ENCODE measurements at regions not wholly inside any gene's neighbourhood (a gene's known extent, or its start where the extent isn't known, plus 50 kb on each side); places are given as distances from the start of the nearest gene placed in this dataset.

DNA sequence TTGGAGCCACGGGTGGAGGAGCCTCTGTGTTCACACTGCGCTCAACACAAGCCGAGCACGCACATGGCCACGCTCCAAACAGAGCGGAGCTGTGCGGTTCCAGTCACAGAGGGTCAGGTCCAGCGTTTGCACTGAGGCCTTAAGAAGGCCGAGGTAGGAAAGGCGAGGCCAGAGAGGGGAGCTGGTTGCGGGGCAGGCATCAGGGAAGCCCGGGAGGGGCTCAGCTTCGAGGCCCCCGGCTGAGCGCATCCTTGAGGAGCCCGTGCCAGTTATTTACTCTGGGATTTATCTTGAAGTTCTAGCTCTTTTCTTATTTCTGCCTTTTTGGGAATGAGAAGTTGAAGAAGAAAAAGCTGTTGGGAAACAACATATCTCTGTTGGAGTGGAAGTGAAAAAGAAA lies 140.8 kb downstream of the IRX1 start:
- no peak for DNase-seq (ENCODE audit: low spot score)

DNA sequence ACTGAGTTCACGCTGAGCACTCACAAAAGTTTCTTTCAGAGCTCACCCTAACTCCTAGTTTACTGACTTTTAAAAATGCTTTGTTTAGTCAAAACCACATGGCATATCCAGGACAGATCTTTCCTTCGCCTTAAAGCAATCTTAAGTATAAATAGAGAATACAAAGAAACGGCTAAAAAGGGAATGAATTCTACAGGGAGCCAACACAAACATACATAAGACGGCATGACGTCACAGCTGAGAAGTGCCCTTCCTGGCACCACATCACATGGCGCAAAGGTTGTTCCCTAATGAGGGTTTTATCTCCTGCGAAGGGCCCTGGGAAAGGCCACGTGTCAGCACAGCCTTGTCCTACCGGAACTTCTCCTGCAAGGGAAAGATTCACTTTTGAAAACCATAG lies 141.3 kb downstream of the IRX1 start:
- no peak for DNase-seq (ENCODE audit: low spot score)

DNA sequence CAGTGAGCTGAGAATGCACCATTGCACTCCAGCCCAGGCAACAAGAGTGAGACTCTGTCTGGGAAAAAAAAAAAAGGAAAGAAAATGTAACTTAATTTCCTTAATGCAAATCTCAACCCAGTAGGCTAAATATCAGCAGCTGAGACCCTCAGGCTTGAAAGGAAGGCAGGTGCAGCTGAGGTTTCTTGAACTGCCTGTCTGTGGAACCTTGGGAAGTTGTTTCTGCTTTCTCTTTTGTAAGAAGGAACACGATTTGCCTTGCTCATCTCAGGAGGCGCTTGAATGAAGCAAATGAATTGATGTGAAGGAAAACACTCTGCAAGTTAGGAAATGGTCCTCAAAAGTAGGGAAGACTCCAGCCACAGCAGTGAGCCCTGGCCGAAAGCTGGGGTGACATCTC lies 143.3 kb downstream of the IRX1 start:
- peak; percentile 40 for DNase-seq (ENCODE audit: low spot score)

DNA sequence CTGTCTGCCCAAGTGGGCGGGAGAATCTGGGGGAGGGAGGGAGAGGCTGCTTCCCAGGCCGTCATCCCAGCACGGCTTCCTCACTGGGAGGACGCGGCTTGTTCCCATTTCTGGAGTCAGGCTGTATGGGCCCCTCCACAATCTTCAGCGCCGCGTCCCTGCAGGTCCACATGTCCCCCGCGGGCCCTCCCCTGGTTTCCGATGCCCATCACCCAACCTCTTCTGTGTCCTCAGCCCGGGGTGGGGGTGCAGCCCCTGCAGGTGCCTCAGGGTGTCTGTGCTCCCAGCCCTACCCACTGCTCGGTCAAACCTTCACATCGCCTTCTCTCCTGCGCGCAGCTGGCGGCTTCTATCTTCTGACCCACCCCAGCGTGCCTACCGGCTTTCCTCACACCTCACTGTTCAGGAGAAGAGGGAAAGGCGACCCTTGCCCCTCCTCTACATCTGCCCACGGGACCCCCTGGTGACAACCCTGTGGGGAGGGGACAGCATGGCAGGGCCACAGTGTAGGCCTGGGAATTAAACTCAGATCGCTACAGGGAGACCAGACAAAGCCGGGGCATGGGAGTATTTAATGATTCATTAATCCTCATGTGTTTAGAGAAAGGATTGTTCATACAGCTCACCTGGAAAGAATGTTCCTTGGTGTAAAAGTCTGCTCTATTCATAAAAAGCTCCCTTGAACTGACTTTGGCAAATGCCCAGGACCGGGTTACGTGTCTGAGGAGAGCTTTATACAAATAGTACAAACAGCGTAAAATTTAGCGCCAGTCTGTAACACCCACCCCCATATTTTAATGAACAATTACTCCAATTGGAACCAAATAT lies 145.1 kb downstream of the IRX1 start:
- no peak for DNase-seq (ENCODE audit: low spot score)

DNA sequence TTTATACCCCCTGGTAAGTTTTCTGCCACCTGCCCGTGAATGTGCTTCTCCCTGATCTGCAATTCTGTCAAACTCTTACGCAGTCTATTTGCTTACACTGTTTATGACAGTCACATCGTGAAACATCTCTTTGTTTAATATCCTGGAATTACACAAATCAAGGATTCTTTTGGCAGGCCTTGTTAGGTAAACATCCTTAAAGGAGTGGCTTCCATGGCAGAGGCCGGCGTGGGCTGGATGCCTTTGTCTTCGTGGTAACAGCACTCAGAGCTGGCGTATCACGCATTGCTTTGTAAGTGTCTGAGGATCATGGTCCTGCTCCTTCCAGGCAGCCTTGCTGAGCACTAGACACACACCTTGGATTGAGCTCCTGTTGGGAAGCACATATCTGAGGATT lies 145.7 kb downstream of the IRX1 start:
- DNase-seq (ENCODE audit: low spot score): no peak

DNA sequence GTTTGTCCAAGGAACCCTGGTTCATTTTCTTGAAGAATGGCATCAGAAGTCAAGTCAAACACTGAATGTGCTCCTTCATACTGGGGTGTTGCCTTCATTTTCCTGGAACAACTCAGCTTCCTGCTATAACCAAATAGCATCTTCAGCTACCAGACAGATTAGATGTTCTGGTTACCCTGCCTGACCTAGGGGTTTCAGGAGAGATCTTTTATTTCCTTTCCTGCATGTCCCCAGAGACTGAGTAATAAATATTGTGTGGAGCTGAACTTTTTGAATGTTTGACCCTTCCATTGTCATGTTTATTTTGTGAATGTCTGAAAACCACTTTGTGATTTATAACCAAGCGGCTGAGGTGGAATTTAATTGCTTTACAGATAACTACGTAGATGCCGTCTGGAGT lies 147.1 kb downstream of the IRX1 start:
- DNase-seq (ENCODE audit: low spot score): no peak

DNA sequence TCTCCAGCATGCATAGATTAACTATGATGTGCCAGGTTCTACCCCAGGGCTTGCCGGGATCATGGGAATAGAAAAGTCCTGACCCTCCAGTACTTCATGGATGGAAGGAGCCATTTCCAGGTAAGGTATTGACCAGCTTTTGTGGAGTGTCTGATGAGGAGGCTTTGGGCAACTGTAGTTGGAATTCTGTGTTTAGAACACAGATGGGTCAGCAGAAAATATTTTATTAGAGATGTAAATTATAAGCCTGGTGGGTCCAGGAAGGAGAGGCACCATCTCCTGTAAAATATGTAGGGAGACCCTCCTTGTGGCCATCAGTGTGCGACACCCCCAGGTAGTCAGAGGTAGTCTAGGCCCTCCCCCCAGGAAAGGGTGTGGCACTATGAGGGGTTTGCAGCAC lies 156.2 kb downstream of the IRX1 start:
- DNase-seq (ENCODE audit: low spot score): no peak

DNA sequence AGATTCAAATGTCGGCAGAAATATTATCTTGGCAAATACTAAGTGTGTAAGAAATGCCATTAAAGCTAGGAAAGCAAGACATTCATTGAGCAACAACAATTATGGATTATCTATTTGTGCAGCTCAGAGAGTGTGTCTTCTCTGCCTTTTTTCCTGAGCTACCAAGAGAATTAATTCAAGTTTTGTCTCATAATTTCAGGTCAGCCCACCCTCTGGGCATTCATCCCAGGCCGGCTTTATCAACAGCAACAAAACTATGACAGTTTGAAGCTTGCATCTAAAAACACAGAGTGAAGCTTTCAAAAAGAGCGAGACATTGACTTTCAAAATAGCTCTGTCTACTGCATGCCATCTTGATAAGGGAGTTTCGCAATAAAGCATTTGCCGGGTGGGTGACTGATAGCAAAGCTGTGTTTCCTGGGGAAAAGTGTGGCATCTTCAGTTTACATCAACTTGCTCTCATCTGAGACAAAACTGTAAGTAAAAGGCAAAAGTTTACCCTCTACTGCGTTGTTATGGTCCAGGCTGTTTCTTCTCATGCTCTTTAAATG lies 182.4 kb downstream of the IRX1 start:
- DNase-seq (ENCODE audit: low spot score): no peak

DNA sequence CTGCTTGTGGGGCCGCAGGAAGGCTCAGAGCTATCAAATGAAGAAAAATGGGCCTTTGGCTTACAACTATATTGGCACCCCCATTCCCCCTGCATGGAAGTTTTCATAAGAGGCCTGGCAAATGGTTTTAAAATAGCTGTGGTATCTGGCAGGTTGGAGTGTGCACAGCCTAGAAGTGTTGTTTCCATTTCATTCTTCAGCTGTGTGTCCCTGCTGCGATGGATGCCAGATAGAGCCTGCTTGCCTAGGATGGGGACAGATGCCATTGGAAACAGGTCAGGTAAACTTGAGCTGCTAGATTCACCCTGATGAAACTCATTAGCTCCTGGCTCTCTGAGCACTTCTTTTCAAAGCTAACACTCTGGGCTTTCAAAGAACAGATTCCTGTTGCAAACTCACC lies 183.3 kb downstream of the IRX1 start:
- no peak for DNase-seq (ENCODE audit: low spot score)

DNA sequence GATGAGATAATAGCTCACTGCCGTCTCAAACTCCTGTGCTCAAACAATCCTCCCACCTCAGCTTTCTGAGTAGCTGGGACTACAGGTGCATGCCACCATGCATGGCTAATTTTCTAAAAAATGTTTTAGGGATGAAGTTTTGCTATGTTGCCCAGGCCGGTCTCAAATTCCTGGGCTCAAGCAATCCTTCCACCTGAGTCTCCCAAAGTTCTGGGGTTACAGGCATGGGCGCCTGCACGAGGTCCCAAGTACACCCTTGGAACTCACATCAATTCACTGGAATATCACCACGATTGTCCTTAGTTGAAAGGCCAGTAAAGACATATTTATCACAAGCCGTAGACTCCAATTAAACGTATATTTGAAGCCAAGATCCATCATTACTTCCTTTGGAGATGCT lies 184.6 kb downstream of the IRX1 start:
- DNase-seq (ENCODE audit: low spot score): no peak

DNA sequence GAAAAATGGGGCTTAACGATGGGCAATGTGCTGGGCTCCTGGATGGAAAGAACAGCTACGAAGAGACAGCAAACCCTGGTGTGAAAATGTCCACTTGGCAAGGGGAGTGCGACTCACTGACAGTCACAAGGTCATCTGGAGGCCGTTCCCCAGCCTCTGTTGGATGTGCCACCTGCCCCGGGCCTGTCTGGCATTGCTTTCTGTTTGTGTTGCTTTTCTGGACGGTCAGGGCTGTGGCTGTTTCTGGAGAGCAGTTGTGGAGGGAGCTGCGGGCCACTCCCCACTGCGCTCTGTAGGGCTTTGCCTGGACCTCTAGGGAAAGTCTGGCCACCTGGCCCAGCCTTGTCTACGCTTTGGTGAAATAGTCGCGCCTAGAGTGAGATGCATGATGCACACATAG lies 185.3 kb downstream of the IRX1 start:
- DNase-seq (ENCODE audit: low spot score): no peak

DNA sequence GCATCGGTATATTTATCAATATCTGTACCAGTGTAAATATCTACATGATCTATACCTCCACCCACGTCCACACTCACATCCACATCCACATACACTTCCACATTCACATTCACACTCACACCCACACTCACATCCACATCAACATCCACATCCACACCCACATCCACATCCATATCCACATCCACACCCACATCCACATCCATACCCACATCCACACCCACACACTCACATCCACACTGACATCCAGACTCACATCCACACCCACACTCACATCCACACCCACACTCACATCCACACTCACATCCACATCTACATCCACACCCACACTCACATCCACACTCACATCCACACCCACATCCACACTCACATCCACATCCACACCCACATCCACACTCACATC lies 189.2 kb downstream of the IRX1 start:
- no peak for DNase-seq (ENCODE audit: low spot score)

DNA sequence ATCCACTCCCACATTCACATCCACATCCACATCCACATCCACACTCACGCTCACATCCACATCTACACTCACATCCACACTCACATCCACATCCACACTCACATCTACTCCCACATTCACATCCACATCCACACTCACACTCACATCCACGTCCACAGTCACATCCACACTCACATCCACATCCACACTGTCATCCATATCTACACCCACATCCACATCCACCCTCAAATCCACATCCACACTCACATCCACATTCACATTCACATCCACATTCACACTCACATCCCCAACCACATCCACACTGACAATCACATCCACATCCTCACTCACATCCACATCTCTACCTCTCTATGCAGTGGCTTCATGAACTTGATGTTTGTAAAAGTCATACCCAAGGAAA lies 190.5 kb downstream of the IRX1 start:
- DNase-seq (ENCODE audit: low spot score): no peak

DNA sequence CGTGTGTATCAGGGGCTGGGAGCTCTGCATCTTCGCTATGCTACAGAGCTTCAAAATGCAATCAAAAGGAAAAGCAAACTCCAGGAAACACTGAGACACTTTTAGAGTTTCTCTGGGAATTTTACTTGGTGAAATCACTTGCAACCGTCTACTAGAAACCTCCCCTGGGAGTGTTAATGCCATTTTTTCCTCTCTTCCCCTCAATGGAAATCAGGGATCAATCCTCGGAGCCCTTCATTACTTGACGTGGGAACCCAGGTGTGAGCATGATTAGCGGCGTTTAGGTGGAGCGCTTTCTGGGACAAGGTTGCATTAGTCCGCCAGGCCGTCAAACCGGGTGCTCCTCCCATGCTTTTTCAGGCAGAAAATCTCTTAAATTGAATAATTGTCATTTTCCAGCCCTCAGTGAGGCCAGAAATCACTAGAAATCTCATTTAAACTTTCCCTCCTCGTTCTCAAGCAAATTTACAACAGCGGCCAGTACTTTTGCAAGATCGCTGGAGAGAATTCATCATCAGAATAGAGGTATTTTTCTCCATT lies 191.3 kb downstream of the IRX1 start:
- no peak for DNase-seq (ENCODE audit: low spot score)

DNA sequence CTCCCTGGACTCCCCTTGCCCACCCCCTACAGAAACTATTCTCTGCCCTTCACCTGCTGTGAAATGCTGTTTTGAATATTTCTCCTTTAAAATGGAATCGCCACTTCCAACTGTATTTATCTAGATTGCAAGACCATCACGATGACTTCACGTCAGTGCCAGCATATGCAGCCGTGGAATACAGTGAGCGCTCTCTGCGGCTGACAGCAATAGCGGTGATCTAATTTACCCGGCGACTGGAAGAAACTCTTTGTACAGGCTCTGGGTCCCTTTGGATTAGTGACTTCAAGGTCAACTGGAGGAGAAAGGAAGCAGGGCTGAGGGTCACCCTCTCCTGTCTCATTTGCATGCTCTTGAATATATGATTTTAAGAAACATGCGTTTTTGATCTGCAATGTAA lies 192.0 kb downstream of the IRX1 start:
- DNase-seq (ENCODE audit: low spot score): no peak

DNA sequence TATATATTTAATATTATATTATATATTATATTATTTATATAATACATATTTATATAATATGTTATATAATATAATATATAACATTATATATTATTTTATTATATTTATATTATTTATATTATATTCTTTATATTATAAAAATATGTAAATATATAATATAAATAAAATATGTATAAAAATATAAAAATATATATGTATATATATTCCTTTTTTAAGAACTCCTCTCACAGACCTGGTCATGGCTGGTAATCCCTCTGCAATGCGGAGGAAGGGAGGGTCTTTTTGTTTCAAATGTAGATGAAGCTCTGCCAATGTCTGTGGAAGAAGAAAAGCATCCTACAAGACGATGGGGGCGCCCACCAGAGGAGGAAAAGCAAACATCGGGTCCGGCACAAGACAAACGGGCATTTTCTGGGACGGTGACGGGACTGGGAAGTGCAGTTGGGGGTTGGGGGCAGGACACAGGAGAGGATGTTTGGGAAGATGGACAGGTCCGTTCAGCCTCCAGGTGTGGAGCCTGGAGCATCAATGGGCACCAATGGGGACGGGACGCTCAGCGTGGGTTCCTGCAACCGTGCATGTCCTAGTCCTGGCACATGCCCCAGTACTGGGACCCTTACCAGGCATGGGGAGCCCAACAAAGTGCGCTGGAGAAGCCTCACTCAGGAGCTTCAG lies 194.0 kb downstream of the IRX1 start:
- no peak for DNase-seq (ENCODE audit: low spot score)

DNA sequence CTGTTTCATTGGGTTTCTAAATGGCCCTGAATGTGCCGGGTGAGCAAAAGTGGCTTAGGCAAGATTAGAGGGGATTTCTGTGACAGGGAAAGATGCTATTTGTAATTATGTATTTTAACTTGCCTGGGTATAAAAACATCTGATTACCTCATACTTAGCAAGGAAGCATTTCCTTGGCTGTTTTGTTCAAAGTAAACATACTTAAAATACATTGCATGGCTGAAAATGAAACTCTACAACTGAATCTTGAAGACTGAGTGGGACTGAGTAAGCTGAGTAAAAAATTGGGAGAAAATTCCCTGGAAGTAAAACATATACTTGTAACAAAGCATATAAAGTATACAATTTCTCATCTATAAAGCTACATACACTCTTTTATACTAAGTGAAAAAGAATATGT lies 197.5 kb downstream of the IRX1 start:
- no peak for DNase-seq (ENCODE audit: low spot score)

DNA sequence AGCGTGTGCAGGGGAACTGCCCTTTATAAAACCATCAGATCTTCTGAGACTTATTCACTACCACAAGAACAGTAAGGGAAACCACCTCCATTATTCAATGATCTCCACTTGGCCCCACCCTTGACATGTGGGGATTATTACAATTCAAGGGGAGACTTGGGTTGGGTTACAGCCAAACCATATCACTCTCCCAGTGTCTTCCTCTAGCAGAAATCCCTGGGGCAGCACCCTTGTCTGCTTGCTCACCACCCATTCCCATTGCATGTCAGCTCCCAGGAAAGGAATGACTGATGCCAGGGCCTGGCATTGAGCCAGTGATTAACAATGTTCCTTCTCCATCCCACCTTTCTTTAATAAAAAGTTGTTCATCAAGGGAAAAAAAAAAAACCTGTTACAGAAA lies 199.0 kb downstream of the IRX1 start:
- no peak for DNase-seq (ENCODE audit: low spot score)

DNA sequence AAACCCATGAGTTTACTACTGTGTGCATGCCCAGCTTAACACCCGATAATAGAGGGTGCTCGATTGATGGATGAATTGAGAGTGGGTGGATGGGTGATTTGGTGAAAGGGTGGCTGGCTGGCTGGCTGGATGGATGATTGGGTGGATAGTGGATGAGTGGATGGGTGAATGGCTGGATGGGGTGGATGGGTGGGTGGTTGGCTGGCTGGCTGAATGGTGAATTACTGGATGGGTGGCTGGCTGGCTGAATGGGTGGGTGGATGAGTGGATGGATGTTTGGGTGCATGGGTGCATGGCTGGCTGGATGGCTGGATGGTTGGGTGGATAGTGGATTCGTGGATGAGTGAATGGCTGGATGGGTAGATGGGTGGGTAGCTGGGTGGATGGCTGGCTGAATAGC lies 201.1 kb downstream of the IRX1 start:
- no peak for DNase-seq (ENCODE audit: low spot score)

DNA sequence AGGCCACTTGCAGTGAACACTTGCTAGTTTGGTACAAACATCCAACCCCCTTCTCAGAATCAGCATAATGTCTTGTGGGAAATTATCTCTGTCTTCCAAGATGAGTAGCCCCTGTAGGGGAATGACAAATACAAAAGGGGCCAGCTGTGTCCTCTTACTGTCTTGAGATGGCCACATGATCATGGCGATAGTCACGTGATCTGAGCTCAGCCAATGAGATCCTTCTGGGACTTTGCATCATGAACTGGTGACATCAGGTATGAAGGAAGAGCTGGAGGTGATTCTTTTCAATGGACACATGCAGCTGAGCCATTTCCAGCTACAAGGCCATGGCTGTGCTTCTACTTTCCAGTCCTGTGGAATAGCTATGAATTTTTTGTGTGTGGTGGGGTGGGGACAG lies 206.3 kb downstream of the IRX1 start:
- peak; percentile 33 for DNase-seq (ENCODE audit: low spot score)

DNA sequence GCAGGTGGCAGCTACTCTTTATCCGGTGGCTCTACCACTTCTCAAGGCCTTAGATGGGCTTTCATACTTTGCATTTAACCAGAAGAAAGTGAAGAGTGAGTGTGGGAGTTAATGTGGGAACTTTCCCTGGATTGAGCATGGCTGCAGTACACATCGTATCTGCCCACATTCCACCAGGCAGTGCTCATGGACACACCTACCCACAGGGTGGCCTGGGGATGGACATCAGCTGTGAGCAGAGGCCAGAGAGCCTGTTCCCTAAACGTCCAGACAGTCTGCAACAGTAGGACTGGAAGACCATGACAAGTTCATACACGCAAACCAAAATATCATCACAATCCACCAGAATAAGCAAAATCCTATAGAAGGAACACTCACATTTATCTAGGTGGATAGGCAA lies 213.8 kb downstream of the IRX1 start:
- DNase-seq (ENCODE audit: low spot score): no peak

DNA sequence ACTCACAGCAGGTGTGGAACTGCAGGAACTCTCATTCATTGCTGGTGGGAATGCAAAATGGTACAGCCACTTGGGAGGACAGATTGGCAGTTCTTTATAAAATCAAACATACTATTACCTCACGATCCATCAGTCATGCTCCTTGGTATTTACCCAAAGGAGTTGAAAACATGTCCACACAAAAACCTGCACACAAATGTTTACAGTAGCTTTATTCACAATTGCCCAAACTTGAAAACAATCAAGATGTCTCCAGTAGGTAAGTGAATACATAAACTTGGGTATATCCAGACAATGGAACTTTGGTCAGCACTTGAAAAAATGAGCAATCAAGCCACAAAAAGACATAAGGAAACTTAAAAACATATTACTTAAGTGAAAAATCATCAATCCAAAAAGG lies 215.5 kb downstream of the IRX1 start:
- no peak for DNase-seq (ENCODE audit: low spot score)

DNA sequence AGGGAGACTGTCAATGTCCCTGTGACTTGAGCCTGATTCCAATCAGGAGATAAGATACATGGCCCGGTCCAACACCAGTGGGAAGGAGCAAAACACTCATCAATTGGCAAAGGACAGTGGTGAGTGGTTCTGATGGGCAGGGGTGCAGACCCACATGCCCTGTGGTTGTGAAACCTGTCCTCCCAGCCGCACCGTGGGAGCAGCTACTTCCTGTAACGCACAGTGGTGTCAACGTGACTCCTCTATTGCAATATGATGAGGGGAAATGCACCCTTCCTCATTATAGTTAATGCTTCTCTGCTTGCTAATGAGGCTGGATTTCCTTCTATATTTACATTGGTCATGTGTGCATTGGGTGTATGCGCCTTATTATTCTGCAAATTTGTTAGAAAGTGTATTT lies 223.0 kb downstream of the IRX1 start:
- no peak for DNase-seq (ENCODE audit: low spot score)
